Calu3 (cell line): ENCODE measurements at regions not wholly inside any gene's neighbourhood (a gene's known extent, or its start where the extent isn't known, plus 50 kb on each side); places are given as distances from the start of the nearest gene placed in this dataset.

Experiments used
- BruUV-seq: library from RNA; stranded (reverse); fragments of 400-500 nt; replicated peaks from 2 replicates; lab custom pipeline; 2021; lab: Mats Ljungman, UMichigan
- CTCF ChIA-PET: fragments of 300-600 bp; sonication (Branson Sonifier 250); formaldehyde crosslinking; loops from one replicate; lab custom pipeline; 2022; ENCODE audit warnings: antibody characterized with exemption; lab: Charles Lee
- DNase-seq: peaks from one replicate; pipeline ENCODE4 v3.0.0; 2022
- H3K27ac Mint-ChIP-seq: one replicate; pipeline ENCODE4 v1.8.0; 2022; ENCODE audit warnings: mixed read lengths; ENCODE audit not compliant: unreplicated experiment
- H3K27me3 Mint-ChIP-seq: one replicate; pipeline ENCODE4 v1.8.0; 2022; ENCODE audit warnings: mixed read lengths; ENCODE audit not compliant: unreplicated experiment
- H3K36me3 Mint-ChIP-seq: one replicate; pipeline ENCODE4 v1.8.0; 2022; ENCODE audit warnings: mild to moderate bottlenecking, moderate library complexity, mixed read lengths; ENCODE audit not compliant: insufficient read depth, unreplicated experiment
- H3K4me1 Mint-ChIP-seq: one replicate; pipeline ENCODE4 v1.8.0; 2022; ENCODE audit warnings: mild to moderate bottlenecking, low read depth, mixed read lengths; ENCODE audit not compliant: unreplicated experiment
- H3K4me3 Mint-ChIP-seq: one replicate; pipeline ENCODE4 v1.8.0; 2022; ENCODE audit warnings: mild to moderate bottlenecking, low read depth, moderate library complexity, mixed read lengths; ENCODE audit not compliant: unreplicated experiment
- H3K9me3 Mint-ChIP-seq: one replicate; pipeline ENCODE4 v1.8.0; 2022; ENCODE audit warnings: low read depth, mixed read lengths; ENCODE audit not compliant: unreplicated experiment
- CTCF ChIP-seq: fragments of 200-600 bp; IDR thresholded peaks from one replicate; pipeline ENCODE4 v1.8.0; 2022; ENCODE audit warnings: antibody characterized with exemption; ENCODE audit not compliant: unreplicated experiment
- intact Hi-C: fragments of 100-400 bp; cut with micrococcal nuclease; formaldehyde crosslinking; loops from one replicate; pipeline ENCODE4 v1.10.0; 2022; ENCODE audit not compliant: unreplicated experiment

- CTCF ChIA-PET = no interaction called here
- intact Hi-C loops = no loop called here
- Mint-ChIP-seq H3K9me3 (peaks cover 2% of the 10 kb centered on the region), H3K27me3 (no peaks in the 10 kb centered on the region), H3K36me3 (no peaks in the 10 kb centered on the region), H3K4me3 (no peak overlapping the region), H3K27ac (no peak overlapping the region), H3K4me1 (peaks cover 10% of the 10 kb centered on the region)
- BruUV-seq = no TSS peak
- TF ChIP-seq CTCF = no peak
- DNase-seq = no peak
Observed at GRCh38 chr6:3981917-3982316, 97.0 kb downstream of the FAM217A start.

- Mint-ChIP-seq H3K27me3 (no peaks in the 10 kb centered on the region), H3K4me3 (no peak overlapping the region), H3K9me3 (peaks cover 2% of the 10 kb centered on the region), H3K4me1 (peaks cover 17% of the 10 kb centered on the region), H3K27ac (no peak overlapping the region), H3K36me3 (no peaks in the 10 kb centered on the region)
- no TSS peak for BruUV-seq
- intact Hi-C loops = no loop called here
- no peak for TF ChIP-seq CTCF
- DNase-seq = no peak
- CTCF ChIA-PET = no interaction called here
Observed at GRCh38 chr6:3983778-3984177, 95.2 kb downstream of the FAM217A start.

- peaks cover 17% of the 10 kb centered on the region for H3K4me1 Mint-ChIP-seq
- no TSS peak for BruUV-seq
- no peak for DNase-seq
- no peaks in the 10 kb centered on the region for H3K27me3 Mint-ChIP-seq
- no peak overlapping the region for H3K27ac Mint-ChIP-seq
- no peak overlapping the region for H3K4me3 Mint-ChIP-seq
- no peaks in the 10 kb centered on the region for H3K36me3 Mint-ChIP-seq
- CTCF ChIA-PET = no interaction called here
- TF ChIP-seq CTCF = no peak
- H3K9me3 Mint-ChIP-seq = peaks cover 2% of the 10 kb centered on the region
- intact Hi-C loops = no loop called here
Observed at GRCh38 chr6:3984494-3984893, 94.4 kb downstream of the FAM217A start.

GRCh38 chr6:3986241-3986640, 92.7 kb downstream of the FAM217A start:
- no peak for TF ChIP-seq CTCF
- H3K36me3 Mint-ChIP-seq = peaks cover 7% of the 10 kb centered on the region
- peak overlapping the region; percentile 65 for H3K27ac Mint-ChIP-seq
- no peak for DNase-seq
- no peaks in the 10 kb centered on the region for H3K27me3 Mint-ChIP-seq
- CTCF ChIA-PET = interaction anchor here (0.6 to 1.2 kb wide), 2 partner anchors 54 to 63 kb away, joined by 3 read pairs; no protein-coding TSS in a partner anchor
- H3K4me1 Mint-ChIP-seq = peaks cover 27% of the 10 kb centered on the region
- no TSS peak for BruUV-seq
- no peak overlapping the region for H3K4me3 Mint-ChIP-seq
- intact Hi-C loops = no loop called here
- peaks cover 2% of the 10 kb centered on the region for H3K9me3 Mint-ChIP-seq
